GM21515 (cell line): ENCODE measurements at regions not wholly inside any gene's neighbourhood (a gene's known extent, or its start where the extent isn't known, plus 50 kb on each side); places are given as distances from the start of the nearest gene placed in this dataset.

Experiments used
- ATAC-seq: cut with Tn5 transposase; IDR thresholded peaks from one replicate; pipeline ENCODE4 v1.9.1; 2021; ENCODE audit not compliant: unreplicated experiment

DNA sequence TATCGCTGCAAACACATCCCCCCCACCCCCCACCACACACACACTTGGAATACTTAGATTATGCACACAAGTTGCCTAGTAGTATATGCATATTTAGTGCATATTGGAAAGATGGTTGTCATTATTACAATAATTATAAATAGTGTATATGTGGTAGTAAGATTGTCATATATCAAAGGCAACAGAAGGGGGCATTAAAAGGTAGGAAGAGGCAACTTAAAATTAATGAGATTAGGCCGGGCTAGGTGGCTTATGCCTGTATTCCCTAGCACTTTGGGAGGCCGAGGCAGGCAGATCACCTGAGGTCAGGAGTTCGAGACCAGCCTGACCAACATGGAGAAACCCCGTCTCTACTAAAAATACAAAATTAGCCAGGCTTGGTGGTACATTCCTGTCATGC is 52.1 kb downstream of the GSC start:
- no peak for ATAC-seq

DNA sequence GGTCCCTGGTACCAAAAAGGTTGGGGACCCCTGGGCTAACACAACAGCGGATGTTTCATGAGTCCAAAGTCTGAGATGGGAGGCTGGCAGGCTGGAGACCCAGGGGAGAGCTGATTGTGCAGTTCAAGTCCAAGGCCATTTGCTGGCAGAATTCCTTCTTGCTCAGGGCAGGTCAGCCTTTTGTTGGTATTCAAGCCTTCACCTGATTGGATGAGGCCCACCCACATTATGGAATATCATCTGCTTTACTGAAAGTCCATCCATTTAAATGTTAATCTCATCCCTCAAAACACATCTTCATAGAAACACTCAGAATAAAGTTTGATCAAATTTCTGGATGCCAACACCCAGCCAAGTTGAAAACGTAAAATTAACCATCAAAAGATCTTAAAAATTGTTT is 52.9 kb downstream of the GSC start:
- ATAC-seq: no peak

DNA sequence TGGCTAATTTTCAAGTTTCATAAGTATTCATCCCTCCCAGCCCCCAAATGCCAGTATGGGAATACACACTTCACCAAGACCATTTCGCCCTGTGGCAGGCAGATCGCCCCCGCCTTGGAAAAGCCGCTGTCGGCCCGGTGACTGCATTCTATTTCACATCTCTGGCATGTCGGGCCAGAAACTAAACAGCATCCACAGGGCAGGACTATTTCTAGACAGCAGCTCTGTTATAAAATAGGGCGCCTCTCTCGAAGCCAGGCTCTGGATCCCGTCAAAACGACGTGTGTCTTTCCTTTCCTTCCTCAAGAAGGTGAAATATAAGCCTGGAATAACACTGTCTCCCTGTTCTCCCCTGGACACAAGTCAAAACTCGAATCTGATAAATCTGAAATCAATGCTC is 56.8 kb downstream of the GSC start:
- no peak for ATAC-seq

DNA sequence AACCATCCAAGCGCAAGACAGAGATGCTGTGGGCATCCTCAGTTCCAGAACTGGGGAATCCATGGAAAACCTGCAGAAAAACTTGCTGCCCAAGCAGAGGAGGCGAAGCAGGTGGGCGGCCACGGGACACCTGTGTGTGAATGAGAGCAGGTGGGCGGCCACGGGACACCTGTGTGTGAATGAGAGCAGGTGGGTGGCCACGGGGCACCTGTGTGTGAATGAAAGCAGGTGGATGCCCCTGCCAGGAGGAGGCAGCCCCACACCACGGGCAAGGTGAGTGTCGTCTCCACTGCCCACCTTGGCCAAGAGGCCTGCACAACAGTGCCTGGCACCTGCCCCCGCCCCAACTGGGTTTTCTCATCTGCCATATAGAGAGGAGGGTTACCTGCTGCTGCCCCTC is 59.2 kb downstream of the GSC start:
- no peak for ATAC-seq

DNA sequence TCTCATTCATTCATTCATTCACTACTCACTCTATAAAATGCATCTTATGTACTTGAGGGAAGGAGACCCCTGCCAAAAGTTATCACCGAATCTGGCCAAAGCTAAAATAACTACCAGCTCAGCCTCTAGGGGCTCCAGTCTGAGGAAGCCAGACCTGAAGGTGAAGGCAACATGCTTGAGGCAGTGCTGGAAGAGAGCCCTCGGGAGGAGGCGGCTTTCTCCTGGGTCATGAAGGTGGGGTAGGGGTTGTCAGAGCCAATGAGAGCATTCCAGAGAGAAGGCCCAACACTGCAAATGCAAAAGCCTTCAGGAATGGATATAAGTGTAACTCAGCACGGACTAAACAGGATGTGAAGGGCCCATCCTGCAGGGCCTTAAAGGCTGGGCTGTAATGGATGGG is 62.4 kb downstream of the GSC start:
- ATAC-seq: no peak

DNA sequence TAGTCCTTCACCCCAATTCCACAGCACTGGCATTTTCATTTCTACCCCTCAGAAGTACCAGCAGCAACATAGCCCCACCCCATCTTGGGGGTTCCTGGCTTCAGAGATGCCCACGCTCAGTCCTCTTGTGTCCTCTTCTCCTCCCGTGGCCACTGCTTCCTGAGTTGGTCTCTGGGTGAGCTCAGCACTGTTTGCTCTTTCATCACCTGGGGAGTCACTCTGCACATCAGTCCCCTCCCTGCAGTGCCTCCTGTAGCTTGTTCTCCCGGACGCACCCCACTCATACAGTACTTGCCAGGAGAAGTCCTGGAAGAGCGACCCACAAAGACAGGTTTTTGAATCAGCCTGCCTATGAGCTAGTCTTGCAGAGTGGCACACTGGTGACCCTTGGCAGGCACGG is 63.8 kb downstream of the GSC start:
- no peak for ATAC-seq

DNA sequence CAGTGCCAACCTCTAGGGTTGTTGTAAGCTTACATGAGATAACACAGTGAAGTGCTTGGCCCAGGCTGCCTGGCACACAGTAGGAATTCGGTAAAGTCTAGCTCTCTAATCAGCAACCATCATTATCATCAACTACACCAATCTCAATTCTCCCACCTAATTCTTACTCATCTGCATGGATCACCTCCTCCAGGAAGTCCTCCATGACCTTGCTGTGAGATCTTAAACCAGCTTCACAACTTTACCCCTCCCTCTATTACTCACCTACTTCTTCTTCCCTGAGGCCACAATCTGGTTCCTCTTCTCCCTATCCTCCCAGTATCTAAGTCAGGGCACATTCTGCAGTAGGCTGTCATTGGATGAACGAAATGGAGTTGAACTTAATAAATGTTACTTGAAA is 67.3 kb downstream of the GSC start:
- ATAC-seq: no peak

DNA sequence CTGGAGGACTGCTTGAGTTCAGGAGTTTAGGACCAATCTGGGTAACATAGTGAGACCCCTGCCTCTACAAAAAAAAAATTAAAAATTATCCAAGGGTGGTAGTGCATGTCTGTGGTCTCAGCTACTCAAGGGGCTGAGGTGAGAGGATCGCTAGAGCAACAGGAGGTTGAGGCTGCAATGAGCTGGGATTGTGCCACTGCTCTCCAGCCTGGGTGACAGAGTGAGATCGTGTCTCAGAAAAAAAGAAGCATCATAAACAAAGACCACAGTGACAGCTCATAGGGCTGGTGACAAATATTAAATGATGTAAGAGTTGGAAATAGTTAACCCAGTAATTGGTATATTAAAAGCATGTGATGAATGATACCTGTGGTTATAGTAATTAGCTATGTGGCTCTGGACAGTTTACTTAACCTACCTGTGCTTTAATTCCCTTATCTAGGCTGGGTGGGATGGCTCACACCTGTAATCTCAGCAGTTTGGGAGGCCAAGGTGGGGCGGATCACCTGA is 68.0 kb downstream of the GSC start:
- ATAC-seq: no peak

DNA sequence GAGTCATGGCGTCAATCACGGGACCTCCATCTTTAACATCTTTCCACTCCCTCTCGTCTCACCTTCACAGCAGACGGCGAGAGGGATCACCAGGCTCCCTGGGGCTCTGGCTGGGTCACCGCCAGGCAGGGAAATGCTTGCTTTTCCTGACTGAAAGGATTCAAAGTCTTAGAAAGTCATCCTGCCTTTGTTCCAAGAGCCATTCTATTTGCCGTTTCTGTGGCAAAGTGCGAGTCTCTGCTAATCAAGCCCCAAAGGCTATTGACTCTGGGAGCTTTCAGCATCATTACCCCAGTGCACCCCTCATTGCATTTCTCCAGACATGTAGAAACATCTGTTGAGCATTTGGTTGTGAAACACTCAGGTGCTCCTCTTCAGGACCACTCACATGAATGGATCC is 69.6 kb downstream of the GSC start:
- no peak for ATAC-seq

DNA sequence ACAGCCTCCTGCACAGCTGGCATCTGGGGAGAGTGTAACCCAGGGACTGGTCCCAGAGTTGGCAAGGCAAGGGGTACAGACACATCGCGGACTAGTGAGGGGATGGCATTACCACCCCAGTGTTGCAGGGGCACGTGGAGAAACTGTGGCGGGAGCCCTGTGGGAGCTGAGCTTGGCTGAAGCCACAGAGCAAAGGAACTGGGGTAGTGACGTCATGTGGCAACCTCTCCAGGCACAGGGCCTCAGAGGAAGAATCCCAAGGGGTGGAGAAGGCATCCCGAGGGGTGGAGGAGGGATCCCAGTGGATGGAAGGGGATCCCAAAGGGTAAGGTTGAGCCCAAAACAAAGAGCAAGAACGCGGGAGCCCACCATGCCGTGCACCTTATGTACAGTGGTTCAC is 70.1 kb downstream of the GSC start:
- ATAC-seq: no peak

DNA sequence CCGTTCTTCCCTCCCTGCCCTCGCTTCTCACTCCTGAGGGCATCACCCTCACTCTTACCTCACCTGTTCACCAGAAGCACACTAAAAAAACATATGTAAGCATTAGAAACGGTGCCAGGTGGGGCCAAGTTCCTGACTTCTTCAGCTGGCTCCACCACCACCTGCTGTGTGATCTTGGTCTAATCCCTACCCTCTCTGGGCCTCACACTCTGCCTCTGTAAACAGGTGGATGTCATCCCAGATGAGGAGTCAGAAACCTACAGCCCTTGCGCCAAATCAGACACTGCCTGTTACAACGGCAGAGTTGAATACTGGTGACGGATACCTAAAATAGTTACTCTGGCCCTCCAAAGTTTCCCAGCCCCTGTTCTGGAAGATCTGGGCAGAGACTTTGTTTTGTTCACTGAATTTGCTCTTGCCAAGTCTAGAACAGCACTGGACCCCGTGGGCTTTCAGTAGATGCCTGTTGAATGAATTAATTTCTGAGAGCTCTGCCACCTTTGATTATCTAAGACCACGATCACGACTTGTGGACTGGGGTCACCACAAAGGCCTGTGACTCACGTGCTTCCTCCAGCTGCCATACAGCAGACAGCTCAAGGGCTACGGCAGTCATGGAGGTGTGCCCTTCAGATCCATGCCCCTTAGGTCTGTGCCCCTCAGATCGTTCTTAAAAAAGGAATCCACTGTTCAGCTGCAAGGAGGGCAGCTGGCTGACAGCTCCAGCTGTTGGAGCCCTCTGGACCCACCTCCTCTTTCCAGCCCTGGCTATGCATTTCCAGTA is 71.9 kb downstream of the GSC start:
- no peak for ATAC-seq

DNA sequence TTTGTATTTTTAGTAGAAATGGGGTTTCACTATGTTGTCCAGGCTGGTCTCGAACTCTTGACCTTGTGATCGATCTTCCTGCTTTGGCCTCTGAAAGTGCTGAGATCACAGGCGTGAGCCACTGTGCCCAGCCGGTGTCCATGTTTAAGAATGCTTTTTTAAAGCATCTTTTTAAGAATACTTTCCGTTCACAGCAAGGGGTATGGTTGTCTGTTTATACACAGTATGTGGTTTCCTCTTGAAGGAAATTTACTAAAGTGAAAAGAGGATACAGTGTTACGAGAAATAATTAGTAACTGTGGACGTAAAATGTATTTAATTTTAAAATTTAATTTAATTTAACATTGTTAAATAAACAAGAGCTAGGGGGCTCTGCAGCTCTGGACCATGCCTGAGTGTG is 73.4 kb downstream of the GSC start:
- ATAC-seq: no peak

DNA sequence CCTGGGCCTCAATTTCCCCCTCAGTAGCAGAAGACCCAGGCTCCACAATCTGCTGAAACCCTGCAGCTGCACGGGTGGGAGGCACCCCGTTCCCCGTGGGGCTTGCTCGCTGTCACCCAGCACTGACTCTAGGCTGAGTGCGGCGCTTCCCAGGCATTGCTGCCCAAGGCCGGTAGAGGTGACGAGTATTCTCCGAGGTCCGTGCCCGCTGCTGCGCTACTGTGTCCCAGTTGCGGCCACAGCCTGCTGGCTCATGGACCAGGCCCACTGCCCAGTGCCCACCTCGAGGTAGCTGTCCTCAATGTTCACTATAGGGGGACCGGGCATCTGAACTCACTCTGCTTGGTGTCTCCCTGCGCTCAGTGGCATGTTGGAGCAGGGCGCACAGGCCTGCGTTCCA is 74.7 kb downstream of the GSC start:
- ATAC-seq: no peak

DNA sequence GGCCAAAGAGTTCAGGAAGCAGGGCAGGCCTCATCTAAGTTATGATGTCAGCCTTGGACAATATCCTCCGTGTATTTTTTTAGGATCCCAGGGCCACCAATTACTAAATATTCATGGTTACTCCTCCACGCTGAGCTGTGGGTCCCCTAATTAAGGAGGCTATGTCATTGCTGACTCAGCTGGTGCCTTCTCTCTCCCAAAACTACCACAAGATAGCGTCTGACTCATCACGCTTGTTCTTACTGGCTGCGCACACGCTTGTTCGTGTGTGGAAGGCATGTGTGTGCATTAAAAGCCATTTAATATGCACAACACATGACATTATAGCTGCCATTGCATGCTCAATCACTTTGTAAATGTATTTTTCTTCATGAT is 78.3 kb downstream of the GSC start:
- ATAC-seq: no peak

DNA sequence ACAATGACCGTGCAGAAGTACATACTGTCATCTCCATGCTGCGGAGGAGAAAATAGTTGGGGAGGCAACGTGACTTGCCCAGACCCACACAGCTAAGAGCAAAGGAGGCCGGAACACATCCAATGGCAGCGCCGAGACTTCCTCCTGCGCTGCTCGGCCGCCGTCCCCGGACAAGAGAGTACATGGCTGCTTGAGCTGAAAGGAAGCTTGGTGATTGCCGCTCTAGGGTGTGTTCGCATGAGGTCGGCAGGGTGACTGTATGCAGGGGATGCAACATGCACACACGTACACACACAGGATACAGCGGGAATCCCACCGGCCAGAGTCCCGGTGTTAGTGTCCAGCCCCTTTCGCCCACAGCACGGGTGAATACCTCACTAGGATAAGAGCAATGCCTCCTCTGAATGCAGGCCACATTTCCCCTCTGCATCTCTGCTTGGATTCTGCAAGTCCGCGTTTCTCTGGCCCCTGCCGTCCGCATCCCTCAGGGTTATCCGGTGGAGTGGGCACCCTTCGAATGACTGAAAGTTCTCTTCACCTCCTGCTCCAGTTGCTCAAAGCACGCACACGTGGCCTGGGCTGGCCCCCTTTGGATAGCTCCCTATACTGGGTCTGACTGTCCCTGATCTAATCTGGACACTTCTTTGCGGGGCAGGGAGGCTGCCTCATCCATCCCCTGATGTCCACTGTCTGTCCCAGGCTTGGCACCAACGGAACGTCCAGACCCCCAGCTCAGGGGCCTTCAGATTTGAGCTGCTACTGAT is 78.8 kb downstream of the GSC start:
- no peak for ATAC-seq

DNA sequence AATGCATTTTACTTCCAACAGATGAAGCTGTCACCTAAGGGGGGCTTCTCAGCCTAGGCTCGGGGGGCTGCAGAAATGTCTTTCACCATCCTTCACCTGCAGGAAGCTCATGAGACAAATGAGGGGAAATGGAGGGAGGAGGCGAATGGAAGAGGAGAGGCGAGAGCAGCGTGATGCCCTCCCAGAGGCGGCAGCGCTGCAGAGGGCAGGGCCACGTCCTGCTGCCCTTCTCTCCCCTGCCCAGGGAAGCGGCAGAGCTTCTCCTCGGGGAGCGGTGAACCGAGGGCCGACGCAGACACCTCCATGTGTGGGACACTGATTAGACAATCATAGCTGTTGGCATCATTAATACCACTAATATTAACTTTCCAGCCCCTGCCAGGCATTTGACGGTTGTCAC is 78.3 kb downstream of the SERPINA3 start:
- ATAC-seq: no peak

DNA sequence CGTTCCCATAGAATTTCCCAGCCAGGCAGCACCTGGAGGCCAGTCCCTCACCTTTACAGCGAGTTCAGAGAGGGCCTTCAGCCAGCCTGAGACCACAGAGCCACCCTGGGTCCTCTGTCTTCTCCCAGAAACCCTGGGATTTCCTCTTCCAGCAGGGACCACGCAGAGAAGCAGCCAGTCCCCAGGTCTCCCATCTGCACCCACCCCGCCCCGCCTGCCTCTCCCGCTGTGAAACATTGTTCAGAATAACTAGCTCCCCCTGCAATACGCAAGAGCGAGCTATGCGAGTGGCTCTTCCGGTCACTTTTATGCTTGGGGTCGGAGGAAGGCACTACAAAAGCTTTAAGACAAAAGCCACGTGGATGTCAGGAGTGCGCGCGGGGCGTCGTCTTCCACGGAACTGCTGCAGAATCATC is 77.8 kb downstream of the SERPINA3 start:
- ATAC-seq: no peak

DNA sequence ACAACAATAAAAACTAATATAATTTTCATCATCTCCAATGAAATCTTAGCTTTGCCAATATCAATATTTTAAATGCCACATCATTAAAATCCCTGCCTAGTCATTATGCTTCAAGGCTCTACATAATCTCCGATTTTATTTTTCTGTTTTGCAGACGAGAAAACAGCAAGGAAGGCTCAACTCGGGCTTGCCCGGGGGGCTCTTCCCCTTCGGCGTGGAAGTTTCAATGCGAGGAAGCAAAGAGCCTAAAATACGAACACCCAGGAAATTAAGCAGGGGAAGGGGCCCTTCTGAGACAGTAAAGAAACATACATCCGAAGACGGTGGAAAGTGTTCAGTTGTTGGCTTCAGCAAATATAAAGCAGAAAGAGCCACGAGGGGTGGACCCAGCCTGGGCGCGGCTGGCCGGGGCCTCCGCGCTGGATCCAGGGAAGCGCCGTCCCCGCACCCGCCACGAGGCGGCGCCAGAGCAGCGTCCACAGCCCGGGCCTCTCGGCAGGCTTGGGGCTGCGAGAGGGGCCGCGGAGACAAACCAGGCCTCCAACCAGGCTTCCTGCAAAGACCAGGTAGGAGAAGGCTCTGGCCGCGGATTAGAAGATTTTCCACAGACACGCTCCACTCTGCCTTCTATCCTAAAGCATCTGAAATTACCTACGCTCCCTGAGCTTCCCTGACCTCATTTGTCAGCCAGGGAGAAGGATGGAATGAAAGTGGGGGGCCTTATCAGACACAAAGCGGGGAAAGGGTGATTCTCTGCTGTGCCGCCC is 77.2 kb downstream of the SERPINA3 start:
- ATAC-seq: peak; percentile 54

DNA sequence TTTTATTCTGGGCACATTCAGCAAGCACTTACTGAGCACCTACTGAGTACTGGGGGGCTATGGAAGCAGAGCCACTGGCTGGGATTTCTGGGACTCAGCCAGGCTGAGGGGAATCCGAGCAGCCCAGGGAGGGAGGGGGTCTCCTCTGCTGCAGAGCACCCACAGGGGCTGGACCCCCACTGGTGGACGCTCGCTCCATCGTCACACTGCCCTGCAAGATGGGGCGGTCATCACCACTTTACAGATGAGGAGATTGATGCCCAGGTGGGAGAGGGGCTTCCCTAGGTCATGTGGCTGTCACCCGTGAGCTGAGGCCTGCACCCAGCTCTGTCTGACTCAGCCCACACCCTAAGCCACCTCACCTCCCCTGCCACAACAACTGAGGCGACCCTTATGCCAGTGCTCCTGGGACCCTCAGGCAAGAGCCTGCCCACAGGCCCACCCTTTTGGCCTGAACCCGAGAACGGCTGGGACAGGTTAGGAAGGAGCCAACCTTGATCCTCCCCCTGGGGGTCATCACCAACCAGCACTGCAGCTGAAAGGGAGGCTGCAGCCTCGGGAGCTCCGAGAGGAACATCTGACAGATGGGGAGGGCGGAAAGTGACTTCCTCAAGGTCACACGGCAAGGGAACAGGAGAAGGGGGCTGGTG is 74.4 kb downstream of the SERPINA3 start:
- no peak for ATAC-seq

DNA sequence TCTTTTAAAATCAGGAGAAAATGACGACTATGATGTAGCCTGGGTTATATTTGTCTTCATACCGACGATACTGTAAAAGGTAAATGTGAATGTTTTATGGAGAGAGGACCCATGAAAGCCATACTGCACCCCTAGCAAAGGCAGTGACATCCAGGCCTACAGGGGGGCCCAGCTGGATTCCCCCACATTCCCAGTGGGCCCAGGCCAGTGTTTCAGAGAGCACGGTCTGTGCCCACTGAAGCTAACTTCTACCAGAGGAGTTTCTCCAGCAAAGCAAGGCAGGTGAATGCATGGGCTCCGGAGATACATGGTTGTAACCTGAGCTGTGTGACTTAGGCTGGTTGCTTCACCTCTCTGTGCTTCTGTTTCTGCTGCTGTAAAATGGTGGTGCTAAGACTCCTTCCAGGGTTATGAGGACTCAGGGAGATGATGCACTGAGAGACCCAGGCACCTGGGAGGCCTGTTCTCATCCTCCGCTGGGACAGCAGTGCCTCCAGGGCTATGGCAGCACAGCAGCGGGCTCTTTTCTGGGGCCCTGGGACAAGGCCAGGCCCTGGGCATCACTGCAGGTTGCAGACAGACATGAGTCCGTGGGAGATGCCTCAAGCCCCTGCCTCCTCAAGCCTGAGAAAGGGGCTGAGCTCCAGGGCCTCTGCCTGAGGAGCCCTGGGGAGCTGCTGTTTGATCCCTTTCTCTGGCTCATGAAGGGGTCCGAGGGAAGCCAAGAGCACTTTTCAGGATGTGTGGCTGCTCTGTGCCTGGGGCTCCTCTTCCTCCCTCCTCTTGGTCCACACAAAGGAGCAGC is 73.7 kb downstream of the SERPINA3 start:
- no peak for ATAC-seq
